SK-N-MC (cell line): ENCODE measurements at regions not wholly inside any gene's neighbourhood (a gene's known extent, or its start where the extent isn't known, plus 50 kb on each side); places are given as distances from the start of the nearest gene placed in this dataset.
"Not testable (repeated sequence)": the region's sequence is repeated elsewhere in the genome, so short reads cannot be mapped to it uniquely, and the experiment has no call there.

Experiments
- EZH2 ChIP-seq: fragments of 200-600 bp; sonication (generic); IDR thresholded peaks from one replicate; pipeline ENCODE4 v1.6.1; 2017; ENCODE audit warnings: antibody characterized with exemption
- POLR2AphosphoS5 ChIP-seq: IDR thresholded peaks from 2 replicates; pipeline ENCODE4 v1.6.1; 2012; ENCODE audit warnings: mild to moderate bottlenecking, low read depth, low read length, borderline replicate concordance

- TF ChIP-seq POLR2AphosphoS5, EZH2: not testable (repeated sequence)
These were observed 362.8 kb downstream of the CYLC2 start for GRCh38 chr9:103357980-103358379.
